RWPE2 (cell line): ENCODE measurements at regions not wholly inside any gene's neighbourhood (a gene's known extent, or its start where the extent isn't known, plus 50 kb on each side); places are given as distances from the start of the nearest gene placed in this dataset.

Source experiments
- ATAC-seq: fragments of 200-7000 bp; cut with Tn5 transposase; 3 replicates; pipeline ENCODE4 v1.9.1; 2021; ENCODE audit warnings: low read depth
- DNase-seq: peaks from one replicate; pipeline ENCODE4 v3.0.0-alpha.2; 2020; ENCODE audit warnings: low spot score
- H3K27ac ChIP-seq: fragments of 450-650 bp; 2 replicates; pipeline ENCODE4 v1.5.1; 2017; ENCODE audit warnings: mild to moderate bottlenecking; ENCODE audit not compliant: poor library complexity, severe bottlenecking
- H3K27me3 ChIP-seq: fragments of 250-450 bp; sonication (Bioruptor Pico); 2 replicates; pipeline ENCODE4 v1.5.1; 2021; ENCODE audit warnings: mild to moderate bottlenecking, moderate library complexity; ENCODE audit not compliant: insufficient read depth, poor library complexity, severe bottlenecking
- H3K36me3 ChIP-seq: fragments of 250-450 bp; sonication (Bioruptor Pico); 2 replicates; pipeline ENCODE4 v1.5.1; 2020; ENCODE audit warnings: low read depth, mild to moderate bottlenecking, moderate library complexity
- H3K4me1 ChIP-seq: fragments of 250-450 bp; sonication (Bioruptor Pico); 2 replicates; pipeline ENCODE4 v1.5.1; 2021; ENCODE audit warnings: mild to moderate bottlenecking, moderate library complexity; ENCODE audit not compliant: insufficient read depth, poor library complexity, severe bottlenecking
- H3K4me3 ChIP-seq: fragments of 250-450 bp; sonication (Bioruptor Pico); 2 replicates; pipeline ENCODE4 v1.5.1; 2021; ENCODE audit warnings: mild to moderate bottlenecking, moderate library complexity; ENCODE audit not compliant: severe bottlenecking
- H3K9me3 ChIP-seq: fragments of 250-450 bp; sonication (Bioruptor Pico); 2 replicates; pipeline ENCODE4 v1.5.1; 2021; ENCODE audit warnings: mild to moderate bottlenecking, moderate library complexity; ENCODE audit not compliant: severe bottlenecking
- CTCF ChIP-seq: fragments of 450-650 bp; IDR thresholded peaks from one replicate; pipeline ENCODE4 v1.5.1; 2017; ENCODE audit warnings: mild to moderate bottlenecking, moderate library complexity; ENCODE audit not compliant: poor library complexity, severe bottlenecking

DNA sequence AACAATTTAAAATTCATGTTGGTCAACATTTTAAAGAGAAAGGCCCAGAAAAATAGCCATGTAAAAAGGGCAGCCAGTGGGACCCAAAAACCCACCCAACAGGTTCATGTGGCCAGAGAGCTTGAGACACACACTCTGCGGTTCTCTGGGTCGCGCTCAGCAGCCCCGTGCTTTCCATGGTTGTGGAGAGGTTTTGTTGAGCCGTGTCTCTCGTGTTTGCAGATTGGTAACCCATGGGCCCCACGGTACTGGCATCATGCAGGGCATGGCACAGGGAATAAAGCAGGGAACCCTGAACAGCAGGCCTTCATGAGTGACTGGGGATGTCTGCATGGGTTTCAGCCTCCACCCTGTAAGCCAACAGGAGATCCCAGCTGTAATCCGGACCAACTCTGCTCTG is 127.7 kb upstream of the CST7 start:
- TF ChIP-seq CTCF = no peak
- no peak overlapping the region for H3K27ac ChIP-seq
- no peaks in the 10 kb centered on the region for H3K4me1 ChIP-seq
- ATAC-seq (no peak), DNase-seq (peak; percentile 33)
- H3K4me3 ChIP-seq = no peak overlapping the region
- no peaks in the 10 kb centered on the region for H3K9me3 ChIP-seq
- H3K36me3 ChIP-seq = no peaks in the 10 kb centered on the region
- no peaks in the 10 kb centered on the region for H3K27me3 ChIP-seq

- H3K27me3 ChIP-seq = no peaks in the 10 kb centered on the region
- ATAC-seq = no peak
- no peaks in the 10 kb centered on the region for H3K9me3 ChIP-seq
- no peaks in the 10 kb centered on the region for H3K4me1 ChIP-seq
- H3K27ac ChIP-seq = no peak overlapping the region
- no peaks in the 10 kb centered on the region for H3K36me3 ChIP-seq
- TF ChIP-seq CTCF = no peak
- DNase-seq = peak; percentile 13
- H3K4me3 ChIP-seq = no peak overlapping the region
These were observed 125.8 kb upstream of the CST7 start for GRCh38 chr20:24823176-24823784.

DNA sequence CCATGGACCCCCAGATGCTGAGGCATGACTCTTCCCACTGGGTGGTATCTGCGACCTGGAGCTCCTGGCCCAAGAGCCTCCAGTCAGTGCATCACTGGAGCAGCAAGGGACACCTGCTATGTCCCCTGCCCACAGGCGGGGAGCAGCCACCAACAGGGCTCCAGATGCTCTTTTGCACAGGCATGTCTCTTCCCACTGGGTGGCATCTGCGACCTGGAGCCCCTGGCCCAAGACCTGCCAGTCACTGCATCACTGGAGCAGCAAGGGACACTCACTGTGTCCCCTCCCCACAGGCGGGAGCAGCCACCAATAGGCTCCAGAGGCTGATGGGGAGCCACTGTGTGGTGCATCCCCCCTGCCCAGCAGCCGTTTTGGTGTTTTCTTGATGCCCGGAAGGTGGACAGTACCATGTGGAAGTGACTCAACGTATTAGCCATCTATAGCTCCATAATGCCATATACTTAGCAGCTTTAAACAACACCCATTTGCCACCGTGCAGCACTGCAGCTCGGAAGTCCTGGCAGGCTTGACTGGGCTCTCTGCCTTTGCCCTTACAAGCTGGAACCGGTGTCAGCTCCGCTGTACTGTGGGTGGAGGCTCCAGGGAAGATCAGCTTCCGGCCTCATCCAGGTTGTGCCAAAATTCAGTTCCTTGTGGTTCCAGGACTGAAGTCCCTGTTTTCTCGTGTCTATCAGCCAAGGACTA is 124.9 kb upstream of the CST7 start:
- no peak overlapping the region for H3K4me3 ChIP-seq
- no peaks in the 10 kb centered on the region for H3K36me3 ChIP-seq
- no peaks in the 10 kb centered on the region for H3K27me3 ChIP-seq
- H3K4me1 ChIP-seq = no peaks in the 10 kb centered on the region
- H3K27ac ChIP-seq = no peak overlapping the region
- H3K9me3 ChIP-seq = no peaks in the 10 kb centered on the region
- no peak; the same call in 2 of the 3 replicates for ATAC-seq
- TF ChIP-seq CTCF = no peak
- DNase-seq = peak; percentile 24

GRCh38 chr20:24825591-24825990 is 123.5 kb upstream of the CST7 start:
- H3K36me3 ChIP-seq = no peaks in the 10 kb centered on the region
- H3K4me1 ChIP-seq = no peaks in the 10 kb centered on the region
- no peak overlapping the region for H3K27ac ChIP-seq
- H3K9me3 ChIP-seq = no peaks in the 10 kb centered on the region
- no peaks in the 10 kb centered on the region for H3K27me3 ChIP-seq
- H3K4me3 ChIP-seq = no peak overlapping the region
- peak; percentile 9 for DNase-seq
- TF ChIP-seq CTCF = no peak
- ATAC-seq = no peak
